WTC11 (cell line): ENCODE measurements at regions not wholly inside any gene's neighbourhood (a gene's known extent, or its start where the extent isn't known, plus 50 kb on each side); places are given as distances from the start of the nearest gene placed in this dataset.

Experiments used
- ATAC-seq: fragments of 200-7000 bp; cut with Tn5 transposase; 2 replicates; pipeline ENCODE4 v1.10.0; 2021; ENCODE audit warnings: mild to moderate bottlenecking, moderate library complexity
- CTCF ChIA-PET: fragments of 300-600 bp; sonication (Branson Sonifier 250); formaldehyde crosslinking; loops from one replicate; lab custom pipeline; 2021; ENCODE audit warnings: antibody characterized with exemption; lab: Charles Lee
- POLR2A ChIA-PET: fragments of 350-600 bp; sonication (Branson Sonifier 250); formaldehyde crosslinking; loops from one replicate; lab custom pipeline; 2021; ENCODE audit warnings: antibody characterized with exemption; lab: Charles Lee
- DNase-seq: peaks from one replicate; pipeline ENCODE4 v3.0.0; 2021; ENCODE audit warnings: low spot score
- H3K27ac Mint-ChIP-seq: 2 replicates; pipeline ENCODE4 v1.8.0; 2021; ENCODE audit warnings: mixed read lengths
- H3K27me3 Mint-ChIP-seq: 2 replicates; pipeline ENCODE4 v1.8.0; 2021; ENCODE audit warnings: low read depth, mild to moderate bottlenecking, moderate library complexity, mixed read lengths
- H3K36me3 Mint-ChIP-seq: 2 replicates; pipeline ENCODE4 v1.8.0; 2021; ENCODE audit warnings: mixed read lengths
- H3K4me1 Mint-ChIP-seq: 2 replicates; pipeline ENCODE4 v1.8.0; 2022; ENCODE audit warnings: mixed read lengths
- H3K4me3 Mint-ChIP-seq: 2 replicates; pipeline ENCODE4 v1.8.0; 2021; ENCODE audit warnings: mild to moderate bottlenecking, moderate library complexity, mixed read lengths
- H3K9me3 Mint-ChIP-seq: 2 replicates; pipeline ENCODE4 v1.8.0; 2021; ENCODE audit warnings: mixed read lengths
- ARID4B ChIP-seq: sonication (generic); formaldehyde crosslinking; IDR thresholded peaks from 2 replicates; pipeline ENCODE4 v1.8.0; 2023; ENCODE audit warnings: missing genetic modification reagents, mild to moderate bottlenecking, borderline replicate concordance
- ATF1 ChIP-seq: sonication (generic); formaldehyde crosslinking; IDR thresholded peaks from 2 replicates; pipeline ENCODE4 v1.8.1; 2023; ENCODE audit warnings: mild to moderate bottlenecking, moderate library complexity, missing genetic modification reagents
- CREB1 ChIP-seq: sonication (generic); formaldehyde crosslinking; IDR thresholded peaks from 2 replicates; pipeline ENCODE4 v1.8.0; 2023; ENCODE audit warnings: mild to moderate bottlenecking, missing genetic modification reagents
- E2F5 ChIP-seq: sonication (generic); formaldehyde crosslinking; IDR thresholded peaks from 2 replicates; pipeline ENCODE4 v1.8.1; 2022; ENCODE audit warnings: mild to moderate bottlenecking, moderate library complexity, missing genetic modification reagents
- ELF4 ChIP-seq: sonication (generic); formaldehyde crosslinking; IDR thresholded peaks from 2 replicates; pipeline ENCODE4 v1.8.1; 2022; ENCODE audit warnings: low read depth, mild to moderate bottlenecking, moderate library complexity, missing genetic modification reagents
- ERG ChIP-seq: fragments of 250-450 bp; sonication (Bioruptor Pico); IDR thresholded peaks from 2 replicates; pipeline ENCODE4 v1.8.0; 2021; ENCODE audit warnings: mild to moderate bottlenecking
- ESRRA ChIP-seq: sonication (generic); formaldehyde crosslinking; IDR thresholded peaks from 2 replicates; pipeline ENCODE4 v1.8.1; 2022; ENCODE audit warnings: mild to moderate bottlenecking, missing genetic modification reagents, borderline replicate concordance
- FOXJ3 ChIP-seq: sonication (generic); formaldehyde crosslinking; IDR thresholded peaks from 2 replicates; pipeline ENCODE4 v1.9.0; 2021; ENCODE audit warnings: missing genetic modification reagents, mild to moderate bottlenecking, borderline replicate concordance
- FOXP1 ChIP-seq: sonication (generic); formaldehyde crosslinking; IDR thresholded peaks from 2 replicates; pipeline ENCODE4 v1.8.0; 2022; ENCODE audit warnings: missing genetic modification reagents, mild to moderate bottlenecking, moderate library complexity, borderline replicate concordance
- FOXP4 ChIP-seq: sonication (generic); formaldehyde crosslinking; IDR thresholded peaks from 2 replicates; pipeline ENCODE4 v1.8.0; 2022; ENCODE audit warnings: mild to moderate bottlenecking, missing genetic modification reagents
- IRF2 ChIP-seq: sonication (generic); formaldehyde crosslinking; IDR thresholded peaks from 2 replicates; pipeline ENCODE4 v1.8.0; 2022; ENCODE audit warnings: low read depth, missing genetic modification reagents, borderline replicate concordance
- JUN ChIP-seq: sonication (generic); formaldehyde crosslinking; IDR thresholded peaks from 2 replicates; pipeline ENCODE4 v1.8.0; 2023; ENCODE audit warnings: mild to moderate bottlenecking, missing genetic modification reagents
- MLX ChIP-seq: sonication (generic); formaldehyde crosslinking; IDR thresholded peaks from 2 replicates; pipeline ENCODE4 v1.8.1; 2023; ENCODE audit warnings: mild to moderate bottlenecking, missing genetic modification reagents, moderate library complexity
- NFATC4 ChIP-seq: fragments of 250-450 bp; sonication (Bioruptor Pico); IDR thresholded peaks from 2 replicates; pipeline ENCODE4 v1.9.0; 2021; ENCODE audit warnings: mild to moderate bottlenecking
- NFE2L1 ChIP-seq: sonication (generic); formaldehyde crosslinking; IDR thresholded peaks from 2 replicates; pipeline ENCODE4 v1.8.1; 2023; ENCODE audit warnings: missing genetic modification reagents
- NFYB ChIP-seq: sonication (generic); formaldehyde crosslinking; conservative IDR thresholded peaks from 2 replicates; pipeline ENCODE4 v1.8.0; 2022; ENCODE audit warnings: low read depth, missing genetic modification reagents
- NR1H2 ChIP-seq: sonication (generic); formaldehyde crosslinking; IDR thresholded peaks from 2 replicates; pipeline ENCODE4 v1.9.0; 2021; ENCODE audit warnings: mild to moderate bottlenecking, moderate library complexity, missing genetic modification reagents
- PREB ChIP-seq: sonication (generic); formaldehyde crosslinking; IDR thresholded peaks from 2 replicates; pipeline ENCODE4 v1.8.1; 2022; ENCODE audit warnings: mild to moderate bottlenecking, missing genetic modification reagents, moderate library complexity, borderline replicate concordance
- SOX15 ChIP-seq: fragments of 250-450 bp; sonication (Bioruptor Pico); IDR thresholded peaks from 2 replicates; pipeline ENCODE4 v1.9.0; 2021; ENCODE audit warnings: mild to moderate bottlenecking
- SP1 ChIP-seq: sonication (generic); formaldehyde crosslinking; conservative IDR thresholded peaks from 2 replicates; pipeline ENCODE4 v1.8.1; 2022; ENCODE audit warnings: missing genetic modification reagents
- TP53 ChIP-seq: sonication (generic); formaldehyde crosslinking; IDR thresholded peaks from 2 replicates; pipeline ENCODE4 v1.8.1; 2023; ENCODE audit warnings: mild to moderate bottlenecking, missing genetic modification reagents
- ZNF416 ChIP-seq: fragments of 250-450 bp; sonication (Bioruptor Pico); IDR thresholded peaks from 2 replicates; pipeline ENCODE4 v1.9.0; 2021; ENCODE audit warnings: mild to moderate bottlenecking, inconsistent platforms
- ZNF512 ChIP-seq: sonication (generic); formaldehyde crosslinking; IDR thresholded peaks from 2 replicates; pipeline ENCODE4 v1.8.1; 2022; ENCODE audit warnings: missing genetic modification reagents, borderline replicate concordance
- ZNF671 ChIP-seq: fragments of 250-450 bp; sonication (Bioruptor Pico); IDR thresholded peaks from 2 replicates; pipeline ENCODE4 v1.8.0; 2021; ENCODE audit warnings: mild to moderate bottlenecking

GRCh38 chr5:53277491-53277890 lies 167.9 kb upstream of the MOCS2 start:
- no peak overlapping the region for H3K4me3 Mint-ChIP-seq
- DNase-seq, result no peak
- H3K27me3 Mint-ChIP-seq, result no peaks in the 10 kb centered on the region
- no peak for TF ChIP-seq NFATC4 (CRISPR knock-in tag)
- no peak for TF ChIP-seq ELF4 (CRISPR knock-in tag)
- no peak for TF ChIP-seq IRF2
- TF ChIP-seq MLX (CRISPR knock-in tag), result no peak
- no peak for TF ChIP-seq SP1 (CRISPR knock-in tag)
- TF ChIP-seq NFE2L1, result no peak
- no peak for TF ChIP-seq TP53 (CRISPR knock-in tag)
- TF ChIP-seq ATF1 (CRISPR knock-in tag), result no peak
- TF ChIP-seq SOX15 (CRISPR knock-in tag), result no peak
- no peak for TF ChIP-seq ZNF671 (CRISPR knock-in tag)
- TF ChIP-seq ESRRA (CRISPR knock-in tag), result no peak
- no peak for TF ChIP-seq CREB1
- no peak for TF ChIP-seq ERG (CRISPR knock-in tag)
- TF ChIP-seq FOXJ3 (CRISPR knock-in tag), result no peak
- POLR2A ChIA-PET, result no interaction called here
- no peak for ATAC-seq
- peaks cover 5% of the 10 kb centered on the region; the same call in 1 of the 2 replicates for H3K9me3 Mint-ChIP-seq
- CTCF ChIA-PET, result no interaction called here
- H3K36me3 Mint-ChIP-seq, result peaks cover 4% of the 10 kb centered on the region; the same call in 1 of the 2 replicates
- H3K4me1 Mint-ChIP-seq, result peaks cover 4% of the 10 kb centered on the region
- no peak overlapping the region for H3K27ac Mint-ChIP-seq

GRCh38 chr5:53287573-53287972 lies 178.0 kb upstream of the MOCS2 start:
- Mint-ChIP-seq H3K27me3 (no peaks in the 10 kb centered on the region; the same call in 1 of the 2 replicates), H3K36me3 (peaks cover 17% of the 10 kb centered on the region), H3K4me3 (no peak overlapping the region), H3K27ac (no peak overlapping the region), H3K9me3 (peaks cover 30% of the 10 kb centered on the region), H3K4me1 (peaks cover 5% of the 10 kb centered on the region)
- no peak for ATAC-seq
- ChIA-PET CTCF (interaction anchor here (1.3 kb wide), 1 partner anchor 25 kb away, joined by 4 read pairs; no protein-coding TSS in a partner anchor), POLR2A (no interaction called here)
- TF ChIP-seq ZNF416 (CRISPR knock-in tag) (no peak), NFYB (CRISPR knock-in tag) (no peak), FOXP1 (no peak), JUN (no peak), E2F5 (CRISPR knock-in tag) (no peak), CREB1 (no peak), PREB (no peak), ARID4B (no peak), FOXP4 (no peak), ZNF512 (no peak), NR1H2 (CRISPR knock-in tag) (no peak)
- no peak for DNase-seq
